ENCODE measurements at regions not wholly inside any gene's neighbourhood (a gene's known extent, or its start where the extent isn't known, plus 50 kb on each side); places are given as distances from the start of the nearest gene placed in this dataset.
A peak's percentile ranks its signal among the peaks of the same experiment; 100 is the strongest.

- BruUV-seq (replicated peaks): no TSS peak
- H3K9ac ChIP-seq (ENCODE audit: low read length): no peak overlapping the region
- peak; percentile 81 for ATAC-seq
- ChIA-PET POLR2A (ENCODE audit: unreplicated experiment) (no interaction called here), CTCF (interaction anchor here (0.6 to 1.6 kb wide), 7 partner anchors 10 to 284 kb away, joined by 3 to 24 read pairs (median 4); partner anchors contain the start of gene SHANK2)
- no peak overlapping the region for H3K27ac ChIP-seq (ENCODE audit: low read length)
- no peaks in the 10 kb centered on the region for H3K9me3 ChIP-seq (ENCODE audit: low read length)
- no peaks in the 10 kb centered on the region for H3K79me2 ChIP-seq (ENCODE audit: low read length)
- no peak overlapping the region for H3K4me2 ChIP-seq (ENCODE audit: low read length)
- no peak overlapping the region for H2AFZ ChIP-seq (ENCODE audit: low read length)
- H4K20me1 ChIP-seq (ENCODE audit: low read length): no peaks in the 10 kb centered on the region
- intact Hi-C loops (cut with micrococcal nuclease): loop anchor here (1.0 to 2.0 kb wide), 4 partner anchors 166 to 286 kb away; partner anchors contain the start of gene SHANK2
- H3F3A ChIP-seq (ENCODE audit: low read length, unreplicated experiment): no peaks in the 10 kb centered on the region
- peak; percentile 63 for DNase-seq
- no peaks in the 10 kb centered on the region for H3K9me2 ChIP-seq (replicated peaks; ENCODE audit: low read length)
- H3K4me3 ChIP-seq (ENCODE audit: low read length): no peak overlapping the region
- no peaks in the 10 kb centered on the region for H3K4me1 ChIP-seq (ENCODE audit: insufficient read depth, low read length)
- H3K36me3 ChIP-seq (ENCODE audit: low read depth, low read length): peaks cover 4% of the 10 kb centered on the region; the same call in 1 of the 2 replicates
- H3K27me3 ChIP-seq (ENCODE audit: low read length): no peaks in the 10 kb centered on the region
- TF ChIP-seq, protein P1, sequence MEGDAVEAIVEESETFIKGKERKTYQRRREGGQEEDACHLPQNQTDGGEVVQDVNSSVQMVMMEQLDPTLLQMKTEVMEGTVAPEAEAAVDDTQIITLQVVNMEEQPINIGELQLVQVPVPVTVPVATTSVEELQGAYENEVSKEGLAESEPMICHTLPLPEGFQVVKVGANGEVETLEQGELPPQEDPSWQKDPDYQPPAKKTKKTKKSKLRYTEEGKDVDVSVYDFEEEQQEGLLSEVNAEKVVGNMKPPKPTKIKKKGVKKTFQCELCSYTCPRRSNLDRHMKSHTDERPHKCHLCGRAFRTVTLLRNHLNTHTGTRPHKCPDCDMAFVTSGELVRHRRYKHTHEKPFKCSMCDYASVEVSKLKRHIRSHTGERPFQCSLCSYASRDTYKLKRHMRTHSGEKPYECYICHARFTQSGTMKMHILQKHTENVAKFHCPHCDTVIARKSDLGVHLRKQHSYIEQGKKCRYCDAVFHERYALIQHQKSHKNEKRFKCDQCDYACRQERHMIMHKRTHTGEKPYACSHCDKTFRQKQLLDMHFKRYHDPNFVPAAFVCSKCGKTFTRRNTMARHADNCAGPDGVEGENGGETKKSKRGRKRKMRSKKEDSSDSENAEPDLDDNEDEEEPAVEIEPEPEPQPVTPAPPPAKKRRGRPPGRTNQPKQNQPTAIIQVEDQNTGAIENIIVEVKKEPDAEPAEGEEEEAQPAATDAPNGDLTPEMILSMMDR (conservative IDR thresholded peaks at IDR 0.05; ENCODE audit: low read depth, low read length): peak; percentile 87
- TF ChIP-seq EZH2 (IDR thresholded peaks at IDR 0.05; ENCODE audit: low read length, unreplicated experiment): no peak
- no peak for TF ChIP-seq EZH2phosphoT487 (IDR thresholded peaks at IDR 0.05; ENCODE audit: borderline replicate concordance, low read length)
Observed at GRCh38 chr11:71086687-71087258, 165.6 kb downstream of the SHANK2 start.

DNA sequence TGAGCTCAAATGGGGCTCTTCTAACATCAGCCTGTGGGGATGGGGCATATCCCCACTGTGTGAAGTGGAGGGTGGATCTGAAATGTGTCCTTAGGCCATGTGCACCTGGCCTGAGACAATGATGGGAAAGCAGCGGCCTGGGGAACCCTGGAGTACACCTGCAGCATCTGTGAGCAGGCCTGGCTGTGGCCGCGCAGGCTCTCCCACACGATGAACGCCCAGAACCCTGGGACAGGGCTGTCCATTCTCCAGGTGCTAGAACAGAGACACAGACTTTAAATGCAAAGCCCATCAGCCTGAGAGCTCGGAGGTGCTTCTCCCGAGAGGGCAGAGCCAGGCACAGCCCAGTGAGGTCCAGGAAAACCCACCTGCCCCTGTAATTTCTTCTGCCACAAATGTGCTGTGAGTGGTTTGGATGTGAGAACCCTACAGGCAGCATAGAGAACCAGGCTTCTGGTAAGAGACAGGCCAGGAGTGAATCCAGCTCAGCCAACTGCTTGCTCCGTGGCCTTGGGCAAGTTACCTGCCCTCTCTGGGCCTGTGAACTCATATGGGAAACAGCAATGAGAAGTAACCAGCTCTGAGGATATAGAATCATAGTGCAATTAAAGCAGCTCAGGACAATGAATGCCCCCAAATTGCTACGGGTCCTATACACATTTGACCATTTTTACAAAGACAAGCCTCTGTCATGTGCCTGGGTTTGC, 167.9 kb downstream of the SHANK2 start:
- TF ChIP-seq, protein P1 (conservative IDR thresholded peaks at IDR 0.05; ENCODE audit: low read depth, low read length): no peak
- TF ChIP-seq EZH2phosphoT487 (IDR thresholded peaks at IDR 0.05; ENCODE audit: borderline replicate concordance, low read length): no peak
- no peak for TF ChIP-seq EZH2 (IDR thresholded peaks at IDR 0.05; ENCODE audit: low read length, unreplicated experiment)
- BruUV-seq (replicated peaks): no TSS peak
- ChIA-PET POLR2A (ENCODE audit: unreplicated experiment) (no interaction called here), CTCF (no interaction called here)
- no peaks in the 10 kb centered on the region for H3K4me1 ChIP-seq (ENCODE audit: insufficient read depth, low read length)
- no peaks in the 10 kb centered on the region for H3F3A ChIP-seq (ENCODE audit: low read length, unreplicated experiment)
- no peaks in the 10 kb centered on the region for H3K9me3 ChIP-seq (ENCODE audit: low read length)
- no peaks in the 10 kb centered on the region for H3K9me2 ChIP-seq (replicated peaks; ENCODE audit: low read length)
- ATAC-seq (no peak), DNase-seq (no peak)
- no peaks in the 10 kb centered on the region for H3K79me2 ChIP-seq (ENCODE audit: low read length)
- H3K4me2 ChIP-seq (ENCODE audit: low read length): no peak overlapping the region
- no peak overlapping the region for H2AFZ ChIP-seq (ENCODE audit: low read length)
- intact Hi-C loops (cut with micrococcal nuclease): no loop called here
- H4K20me1 ChIP-seq (ENCODE audit: low read length): no peaks in the 10 kb centered on the region
- no peaks in the 10 kb centered on the region for H3K27me3 ChIP-seq (ENCODE audit: low read length)
- peaks cover 1% of the 10 kb centered on the region; the same call in 1 of the 2 replicates for H3K36me3 ChIP-seq (ENCODE audit: low read depth, low read length)
- no peak overlapping the region for H3K9ac ChIP-seq (ENCODE audit: low read length)
- H3K27ac ChIP-seq (ENCODE audit: low read length): no peak overlapping the region
- H3K4me3 ChIP-seq (ENCODE audit: low read length): no peak overlapping the region

GRCh38 chr11:71083105-71083504, 169.3 kb downstream of the SHANK2 start:
- Histone ChIP-seq H4K20me1 (ENCODE audit: low read length) (no peaks in the 10 kb centered on the region), H3K4me2 (ENCODE audit: low read length) (no peak overlapping the region), H2AFZ (ENCODE audit: low read length) (no peak overlapping the region), H3F3A (ENCODE audit: low read length, unreplicated experiment) (no peaks in the 10 kb centered on the region), H3K4me1 (ENCODE audit: insufficient read depth, low read length) (no peaks in the 10 kb centered on the region), H3K9me3 (ENCODE audit: low read length) (no peaks in the 10 kb centered on the region), H3K27ac (ENCODE audit: low read length) (no peak overlapping the region), H3K79me2 (ENCODE audit: low read length) (no peaks in the 10 kb centered on the region), H3K27me3 (ENCODE audit: low read length) (no peaks in the 10 kb centered on the region), H3K9ac (ENCODE audit: low read length) (no peak overlapping the region), H3K36me3 (ENCODE audit: low read depth, low read length) (no peaks in the 10 kb centered on the region; the same call in 1 of the 2 replicates), H3K9me2 (replicated peaks; ENCODE audit: low read length) (no peaks in the 10 kb centered on the region), H3K4me3 (ENCODE audit: low read length) (no peak overlapping the region)
- ChIA-PET CTCF (no interaction called here), POLR2A (ENCODE audit: unreplicated experiment) (no interaction called here)
- intact Hi-C loops (cut with micrococcal nuclease): no loop called here
- BruUV-seq (replicated peaks): no TSS peak
- DNase-seq (no peak), ATAC-seq (no peak)
- no peak for TF ChIP-seq EZH2 (IDR thresholded peaks at IDR 0.05; ENCODE audit: low read length, unreplicated experiment)
- TF ChIP-seq EZH2phosphoT487 (IDR thresholded peaks at IDR 0.05; ENCODE audit: borderline replicate concordance, low read length): no peak
- TF ChIP-seq, protein P1 (conservative IDR thresholded peaks at IDR 0.05; ENCODE audit: low read depth, low read length): no peak
